Mesenchymal stem cell (in vitro differentiated cells and primary cell): ENCODE measurements at regions not wholly inside any gene's neighbourhood (a gene's known extent, or its start where the extent isn't known, plus 50 kb on each side); places are given as distances from the start of the nearest gene placed in this dataset.

Experiments used
- DNase-seq: peaks from one replicate; pipeline ENCODE4 v3.0.0-alpha.2; 2013
- H2AFZ ChIP-seq: one replicate; pipeline ENCODE4 v1.6.1; 2013; ENCODE audit warnings: low read depth, mild to moderate bottlenecking, control low read depth, inconsistent platforms, low read length, moderate library complexity
- H2AK5ac ChIP-seq: 2 replicates; pipeline ENCODE4 v1.6.1; 2013; ENCODE audit warnings: low read length, moderate library complexity, mild to moderate bottlenecking, inconsistent platforms; ENCODE audit not compliant: severe bottlenecking
- H2BK120ac ChIP-seq: one replicate; pipeline ENCODE4 v1.6.1; 2013; ENCODE audit warnings: low read depth, mild to moderate bottlenecking, inconsistent platforms, low read length, moderate library complexity
- H2BK12ac ChIP-seq, 2 experiments: one replicate each; pipeline ENCODE4 v1.6.1; 2013; ENCODE audit warnings: inconsistent platforms in 2 of 2, low read length in 2 of 2, mild to moderate bottlenecking in 2 of 2, moderate library complexity in 2 of 2, control low read depth in 1 of 2
- H2BK15ac ChIP-seq: one replicate; pipeline ENCODE4 v1.6.1; 2013; ENCODE audit warnings: mild to moderate bottlenecking, low read depth, inconsistent platforms; ENCODE audit not compliant: poor library complexity, severe bottlenecking
- H2BK5ac ChIP-seq: 2 replicates; pipeline ENCODE4 v1.6.1; 2013; ENCODE audit warnings: low read depth, mild to moderate bottlenecking, low read length, control low read depth, inconsistent platforms; ENCODE audit not compliant: poor library complexity, severe bottlenecking
- H3K14ac ChIP-seq, 2 experiments: one replicate each; pipeline ENCODE4 v1.6.1; 2013; ENCODE audit warnings: inconsistent platforms in 2 of 2, low read length in 2 of 2, control low read depth in 1 of 2, mild to moderate bottlenecking in 1 of 2, moderate library complexity in 1 of 2
- H3K18ac ChIP-seq, 2 experiments: one replicate each; pipeline ENCODE4 v1.6.1; 2013; ENCODE audit warnings: inconsistent platforms in 2 of 2, low read length in 2 of 2, control low read depth in 1 of 2, low read depth in 1 of 2, mild to moderate bottlenecking in 1 of 2
- H3K23ac ChIP-seq, 2 experiments: one replicate each; pipeline ENCODE4 v1.6.1; 2013; ENCODE audit warnings: inconsistent platforms in 2 of 2, low read length in 2 of 2, mild to moderate bottlenecking in 2 of 2, moderate library complexity in 2 of 2, control low read depth in 1 of 2
- H3K27ac ChIP-seq: 2 replicates; pipeline ENCODE4 v1.5.1; 2013; ENCODE audit warnings: mild to moderate bottlenecking, moderate library complexity, low read length, control low read depth, inconsistent platforms; ENCODE audit not compliant: poor library complexity, severe bottlenecking
- H3K27me3 ChIP-seq, 2 experiments: 2 replicates each; pipeline versions ENCODE4 v1.6.1 to v1.7.0; 2013; ENCODE audit warnings: low read length in 2 of 2, mild to moderate bottlenecking in 2 of 2, moderate library complexity in 2 of 2, control low read depth in 1 of 2, inconsistent platforms in 1 of 2; ENCODE audit not compliant: control insufficient read depth in 1 of 2, insufficient read depth in 1 of 2
- H3K36me3 ChIP-seq, 2 experiments: 2 replicates each; pipeline versions ENCODE4 v1.6.1 to v1.7.0; 2013; ENCODE audit warnings: low read length in 2 of 2, control low read depth in 1 of 2, inconsistent platforms in 1 of 2, low read depth in 1 of 2, mild to moderate bottlenecking in 1 of 2; ENCODE audit not compliant: insufficient read depth in 2 of 2, control insufficient read depth in 1 of 2
- H3K4ac ChIP-seq, 2 experiments: one replicate each; pipeline ENCODE4 v1.6.1; 2013; ENCODE audit warnings: inconsistent platforms in 2 of 2, low read length in 2 of 2, mild to moderate bottlenecking in 2 of 2, moderate library complexity in 2 of 2, control low read depth in 1 of 2, low read depth in 1 of 2
- H3K4me1 ChIP-seq: 2 replicates; pipeline ENCODE4 v1.6.1; 2013; ENCODE audit warnings: low read depth, low read length, control low read depth; ENCODE audit not compliant: control insufficient read depth, insufficient read depth
- H3K4me2 ChIP-seq: 2 replicates; pipeline ENCODE4 v1.6.1; 2013; ENCODE audit warnings: low read length, mild to moderate bottlenecking, inconsistent platforms; ENCODE audit not compliant: poor library complexity, severe bottlenecking
- H3K4me3 ChIP-seq, 2 experiments: 2 replicates each; pipeline versions ENCODE4 v1.5.1 to v1.7.0; 2013; ENCODE audit warnings: low read length in 2 of 2, mild to moderate bottlenecking in 2 of 2, control low read depth in 1 of 2, low read depth in 1 of 2; ENCODE audit not compliant: insufficient read depth in 1 of 2
- H3K79me1 ChIP-seq: replicated peaks from 2 replicates; pipeline ENCODE4 v1.6.1; 2013; ENCODE audit warnings: mild to moderate bottlenecking, control low read depth, low read length, inconsistent platforms; ENCODE audit not compliant: poor library complexity, severe bottlenecking
- H3K9ac ChIP-seq: 2 replicates; pipeline ENCODE4 v1.7.0; 2013; ENCODE audit warnings: mild to moderate bottlenecking, low read length, moderate library complexity
- H3K9me3 ChIP-seq: 2 replicates; pipeline ENCODE4 v1.7.0; 2013; ENCODE audit warnings: mild to moderate bottlenecking, low read length; ENCODE audit not compliant: control insufficient read depth
- H4K8ac ChIP-seq: one replicate; pipeline ENCODE4 v1.6.1; 2013; ENCODE audit warnings: inconsistent platforms, mild to moderate bottlenecking, low read length, moderate library complexity
- H4K91ac ChIP-seq: one replicate; pipeline ENCODE4 v1.6.1; 2013; ENCODE audit warnings: mild to moderate bottlenecking, low read length, inconsistent platforms
- WGBS: methylation state at CpG from one replicate; pipeline ENCODE4 v1.1.7; 2013; ENCODE audit warnings: mixed read lengths; 5-methylcytosine and 5-hydroxymethylcytosine counted together

GRCh38 chr13:76293346-76293745 lies 592.9 kb downstream of the KCTD12 start:
- Histone ChIP-seq H2BK12ac (no peak overlapping the region), H3K27me3 (no peaks in the 10 kb centered on the region), H3K4me1 (no peaks in the 10 kb centered on the region), H3K4ac (no peak overlapping the region), H2BK5ac (no peak overlapping the region), H2AFZ (no peak overlapping the region), H3K27ac (peak overlapping the region; percentile 72), H3K4me3 (no peak overlapping the region), H2BK15ac (no peak overlapping the region), H3K4me2 (no peak overlapping the region), H3K14ac (no peak overlapping the region), H2BK120ac (no peak overlapping the region), H3K9me3 (no peaks in the 10 kb centered on the region), H3K23ac (no peak overlapping the region), H4K8ac (no peak overlapping the region), H3K18ac (no peak overlapping the region), H2AK5ac (no peak overlapping the region), H3K79me1 (no peaks in the 10 kb centered on the region), H3K36me3 (no peaks in the 10 kb centered on the region), H4K91ac (no peak overlapping the region), H3K9ac (peak overlapping the region; percentile 86)
- DNase-seq, result peak; percentile 42
- WGBS, result 0% methylated on average over 1 of the region's 1 CpG

DNA sequence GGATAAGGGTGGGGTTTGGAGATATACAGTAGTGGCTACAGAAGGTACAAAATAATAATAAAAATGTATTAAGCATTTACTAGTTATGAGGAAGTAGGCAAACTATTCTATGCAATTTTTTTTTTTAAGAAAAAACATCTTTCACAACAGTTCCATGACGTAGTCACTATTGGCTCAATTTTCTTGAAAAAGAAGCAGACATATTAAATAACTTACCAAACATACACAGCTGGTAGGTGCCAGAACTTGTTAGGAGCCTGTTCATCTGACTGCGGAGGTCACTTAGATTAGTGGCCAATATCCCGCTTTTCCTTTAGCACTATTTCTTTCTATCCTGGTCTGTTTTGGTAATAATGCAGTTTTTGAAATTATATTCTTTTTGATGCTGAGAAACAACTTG lies 593.5 kb downstream of the KCTD12 start:
- DNase-seq, result no peak
- Histone ChIP-seq H2AK5ac (no peak overlapping the region), H3K4me3 (no peak overlapping the region), H3K27me3 (no peaks in the 10 kb centered on the region), H3K36me3 (no peaks in the 10 kb centered on the region), H3K14ac (no peak overlapping the region), H3K79me1 (no peaks in the 10 kb centered on the region), H3K27ac (peak overlapping the region; percentile 72), H2BK5ac (no peak overlapping the region), H2AFZ (no peak overlapping the region), H4K91ac (no peak overlapping the region), H3K9ac (peak overlapping the region; percentile 86), H2BK12ac (no peak overlapping the region), H3K23ac (no peak overlapping the region), H3K4me1 (no peaks in the 10 kb centered on the region), H3K18ac (no peak overlapping the region), H3K4me2 (no peak overlapping the region), H2BK120ac (no peak overlapping the region), H3K4ac (no peak overlapping the region), H4K8ac (no peak overlapping the region), H2BK15ac (no peak overlapping the region), H3K9me3 (no peaks in the 10 kb centered on the region)
- WGBS, result 95% methylated on average over 1 of the region's 3 CpGs

GRCh38 chr13:76292031-76292430 lies 594.2 kb downstream of the KCTD12 start:
- no peak for DNase-seq
- 97% methylated on average over 3 of the region's 3 CpGs for WGBS
- no peak overlapping the region for H3K4me3 ChIP-seq

DNA sequence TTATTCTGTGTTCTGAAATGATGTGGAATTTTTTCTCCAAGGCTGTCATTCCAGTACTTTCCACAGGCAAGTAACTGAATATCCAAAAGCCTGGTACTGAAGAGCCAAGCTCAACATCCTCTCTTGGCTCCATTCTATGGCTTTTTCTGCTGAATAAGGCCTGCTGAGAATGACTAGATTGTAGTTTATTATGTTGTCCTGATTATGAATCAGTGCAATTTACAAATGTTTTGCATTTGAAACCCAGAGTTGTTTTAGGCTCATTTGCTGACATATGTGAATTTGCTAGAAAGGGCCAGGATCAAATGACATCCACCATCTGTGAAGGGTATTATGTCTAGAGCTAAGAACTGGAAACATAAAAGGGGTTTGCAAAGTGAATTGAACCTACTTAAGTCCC lies 596.6 kb downstream of the KCTD12 start:
- Histone ChIP-seq H3K18ac (no peak overlapping the region), H4K8ac (no peak overlapping the region), H3K14ac (no peak overlapping the region), H3K4ac (no peak overlapping the region), H3K23ac (no peak overlapping the region), H2AK5ac (no peak overlapping the region), H3K4me3 (no peak overlapping the region), H3K9me3 (no peaks in the 10 kb centered on the region), H3K9ac (no peak overlapping the region), H3K27me3 (no peaks in the 10 kb centered on the region), H2BK5ac (no peak overlapping the region), H2BK15ac (no peak overlapping the region), H2BK120ac (no peak overlapping the region), H2BK12ac (peak overlapping the region in 1 of 2 experiments; percentile 66), H2AFZ (no peak overlapping the region), H3K36me3 (no peaks in the 10 kb centered on the region), H4K91ac (no peak overlapping the region), H3K4me1 (no peaks in the 10 kb centered on the region), H3K27ac (no peak overlapping the region), H3K79me1 (no peaks in the 10 kb centered on the region), H3K4me2 (no peak overlapping the region)
- no peak for DNase-seq

More at GRCh38 chr13:76292031-76292430, 594.2 kb downstream of the KCTD12 start:
- H3K18ac ChIP-seq, result no peak overlapping the region
- no peaks in the 10 kb centered on the region for H3K4me1 ChIP-seq
- H2BK120ac ChIP-seq, result no peak overlapping the region
- H3K23ac ChIP-seq, result no peak overlapping the region
- no peaks in the 10 kb centered on the region for H3K9me3 ChIP-seq
- H2AK5ac ChIP-seq, result peak overlapping the region; percentile 39
- no peak overlapping the region for H3K27ac ChIP-seq
- H2BK12ac ChIP-seq, result no peak overlapping the region
- H3K27me3 ChIP-seq, result no peaks in the 10 kb centered on the region
- H3K36me3 ChIP-seq, result no peaks in the 10 kb centered on the region
- no peak overlapping the region for H3K4me2 ChIP-seq
- H4K8ac ChIP-seq, result no peak overlapping the region
- H3K14ac ChIP-seq, result no peak overlapping the region
- no peak overlapping the region for H2BK15ac ChIP-seq
- H4K91ac ChIP-seq, result no peak overlapping the region
- no peak overlapping the region for H2AFZ ChIP-seq
- no peak overlapping the region for H3K4ac ChIP-seq
- no peak overlapping the region for H2BK5ac ChIP-seq
- H3K79me1 ChIP-seq, result no peaks in the 10 kb centered on the region
- peak overlapping the region; percentile 86 for H3K9ac ChIP-seq
